ENCODE measurements at regions not wholly inside any gene's neighbourhood (a gene's known extent, or its start where the extent isn't known, plus 50 kb on each side); places are given as distances from the start of the nearest gene placed in this dataset.

DNA sequence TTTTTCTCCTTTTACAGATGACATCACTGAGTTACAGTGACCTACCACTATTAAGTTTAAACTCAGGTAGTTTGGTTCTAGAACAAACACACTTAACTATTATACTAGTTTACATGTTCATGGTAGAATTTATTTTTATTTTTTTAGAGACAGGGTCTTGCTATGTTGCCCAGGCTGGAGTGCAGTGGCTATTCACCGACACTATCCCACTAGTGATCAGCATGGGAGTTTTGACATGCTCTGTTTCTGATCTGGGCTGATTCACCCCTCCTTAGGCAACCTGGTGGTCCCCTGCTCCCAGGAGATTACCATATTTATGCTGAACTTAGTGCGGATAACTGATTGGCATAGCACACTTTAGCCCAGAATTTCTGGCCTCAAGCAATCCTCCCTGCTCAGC lies 66.4 kb upstream of the LTA4H start (continued):
- TF ChIP-seq, protein P1, sequence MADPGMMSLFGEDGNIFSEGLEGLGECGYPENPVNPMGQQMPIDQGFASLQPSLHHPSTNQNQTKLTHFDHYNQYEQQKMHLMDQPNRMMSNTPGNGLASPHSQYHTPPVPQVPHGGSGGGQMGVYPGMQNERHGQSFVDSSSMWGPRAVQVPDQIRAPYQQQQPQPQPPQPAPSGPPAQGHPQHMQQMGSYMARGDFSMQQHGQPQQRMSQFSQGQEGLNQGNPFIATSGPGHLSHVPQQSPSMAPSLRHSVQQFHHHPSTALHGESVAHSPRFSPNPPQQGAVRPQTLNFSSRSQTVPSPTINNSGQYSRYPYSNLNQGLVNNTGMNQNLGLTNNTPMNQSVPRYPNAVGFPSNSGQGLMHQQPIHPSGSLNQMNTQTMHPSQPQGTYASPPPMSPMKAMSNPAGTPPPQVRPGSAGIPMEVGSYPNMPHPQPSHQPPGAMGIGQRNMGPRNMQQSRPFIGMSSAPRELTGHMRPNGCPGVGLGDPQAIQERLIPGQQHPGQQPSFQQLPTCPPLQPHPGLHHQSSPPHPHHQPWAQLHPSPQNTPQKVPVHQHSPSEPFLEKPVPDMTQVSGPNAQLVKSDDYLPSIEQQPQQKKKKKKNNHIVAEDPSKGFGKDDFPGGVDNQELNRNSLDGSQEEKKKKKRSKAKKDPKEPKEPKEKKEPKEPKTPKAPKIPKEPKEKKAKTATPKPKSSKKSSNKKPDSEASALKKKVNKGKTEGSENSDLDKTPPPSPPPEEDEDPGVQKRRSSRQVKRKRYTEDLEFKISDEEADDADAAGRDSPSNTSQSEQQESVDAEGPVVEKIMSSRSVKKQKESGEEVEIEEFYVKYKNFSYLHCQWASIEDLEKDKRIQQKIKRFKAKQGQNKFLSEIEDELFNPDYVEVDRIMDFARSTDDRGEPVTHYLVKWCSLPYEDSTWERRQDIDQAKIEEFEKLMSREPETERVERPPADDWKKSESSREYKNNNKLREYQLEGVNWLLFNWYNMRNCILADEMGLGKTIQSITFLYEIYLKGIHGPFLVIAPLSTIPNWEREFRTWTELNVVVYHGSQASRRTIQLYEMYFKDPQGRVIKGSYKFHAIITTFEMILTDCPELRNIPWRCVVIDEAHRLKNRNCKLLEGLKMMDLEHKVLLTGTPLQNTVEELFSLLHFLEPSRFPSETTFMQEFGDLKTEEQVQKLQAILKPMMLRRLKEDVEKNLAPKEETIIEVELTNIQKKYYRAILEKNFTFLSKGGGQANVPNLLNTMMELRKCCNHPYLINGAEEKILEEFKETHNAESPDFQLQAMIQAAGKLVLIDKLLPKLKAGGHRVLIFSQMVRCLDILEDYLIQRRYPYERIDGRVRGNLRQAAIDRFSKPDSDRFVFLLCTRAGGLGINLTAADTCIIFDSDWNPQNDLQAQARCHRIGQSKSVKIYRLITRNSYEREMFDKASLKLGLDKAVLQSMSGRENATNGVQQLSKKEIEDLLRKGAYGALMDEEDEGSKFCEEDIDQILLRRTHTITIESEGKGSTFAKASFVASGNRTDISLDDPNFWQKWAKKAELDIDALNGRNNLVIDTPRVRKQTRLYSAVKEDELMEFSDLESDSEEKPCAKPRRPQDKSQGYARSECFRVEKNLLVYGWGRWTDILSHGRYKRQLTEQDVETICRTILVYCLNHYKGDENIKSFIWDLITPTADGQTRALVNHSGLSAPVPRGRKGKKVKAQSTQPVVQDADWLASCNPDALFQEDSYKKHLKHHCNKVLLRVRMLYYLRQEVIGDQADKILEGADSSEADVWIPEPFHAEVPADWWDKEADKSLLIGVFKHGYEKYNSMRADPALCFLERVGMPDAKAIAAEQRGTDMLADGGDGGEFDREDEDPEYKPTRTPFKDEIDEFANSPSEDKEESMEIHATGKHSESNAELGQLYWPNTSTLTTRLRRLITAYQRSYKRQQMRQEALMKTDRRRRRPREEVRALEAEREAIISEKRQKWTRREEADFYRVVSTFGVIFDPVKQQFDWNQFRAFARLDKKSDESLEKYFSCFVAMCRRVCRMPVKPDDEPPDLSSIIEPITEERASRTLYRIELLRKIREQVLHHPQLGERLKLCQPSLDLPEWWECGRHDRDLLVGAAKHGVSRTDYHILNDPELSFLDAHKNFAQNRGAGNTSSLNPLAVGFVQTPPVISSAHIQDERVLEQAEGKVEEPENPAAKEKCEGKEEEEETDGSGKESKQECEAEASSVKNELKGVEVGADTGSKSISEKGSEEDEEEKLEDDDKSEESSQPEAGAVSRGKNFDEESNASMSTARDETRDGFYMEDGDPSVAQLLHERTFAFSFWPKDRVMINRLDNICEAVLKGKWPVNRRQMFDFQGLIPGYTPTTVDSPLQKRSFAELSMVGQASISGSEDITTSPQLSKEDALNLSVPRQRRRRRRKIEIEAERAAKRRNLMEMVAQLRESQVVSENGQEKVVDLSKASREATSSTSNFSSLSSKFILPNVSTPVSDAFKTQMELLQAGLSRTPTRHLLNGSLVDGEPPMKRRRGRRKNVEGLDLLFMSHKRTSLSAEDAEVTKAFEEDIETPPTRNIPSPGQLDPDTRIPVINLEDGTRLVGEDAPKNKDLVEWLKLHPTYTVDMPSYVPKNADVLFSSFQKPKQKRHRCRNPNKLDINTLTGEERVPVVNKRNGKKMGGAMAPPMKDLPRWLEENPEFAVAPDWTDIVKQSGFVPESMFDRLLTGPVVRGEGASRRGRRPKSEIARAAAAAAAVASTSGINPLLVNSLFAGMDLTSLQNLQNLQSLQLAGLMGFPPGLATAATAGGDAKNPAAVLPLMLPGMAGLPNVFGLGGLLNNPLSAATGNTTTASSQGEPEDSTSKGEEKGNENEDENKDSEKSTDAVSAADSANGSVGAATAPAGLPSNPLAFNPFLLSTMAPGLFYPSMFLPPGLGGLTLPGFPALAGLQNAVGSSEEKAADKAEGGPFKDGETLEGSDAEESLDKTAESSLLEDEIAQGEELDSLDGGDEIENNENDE (IDR thresholded peaks at IDR 0.05; ENCODE audit: insufficient replicate concordance, low read length), result no peak
- TF ChIP-seq RAD21 (IDR thresholded peaks at IDR 0.05 in 1 of 2, conservative IDR thresholded peaks at IDR 0.05 in 1 of 2; ENCODE audit: low read depth in 2 of 2, low read length in 2 of 2) (no peak), KDM4A (IDR thresholded peaks at IDR 0.05; ENCODE audit: low read depth, low read length, severe bottlenecking) (no peak), SP4 (IDR thresholded peaks at IDR 0.05; ENCODE audit: low read length) (no peak), SP1 (IDR thresholded peaks at IDR 0.05; ENCODE audit: low read depth, low read length) (no peak), HDAC6 (IDR thresholded peaks at IDR 0.05; ENCODE audit: low read depth, low read length) (no peak), SIX5 (IDR thresholded peaks at IDR 0.05; ENCODE audit: low read depth, low read length) (no peak), CHD1 (IDR thresholded peaks at IDR 0.05; ENCODE audit: low read depth, low read length) (no peak), KDM1A (IDR thresholded peaks at IDR 0.05; ENCODE audit: borderline replicate concordance, low read length) (no peak), SIRT6 (IDR thresholded peaks at IDR 0.05; ENCODE audit: low read length) (no peak), NRF1 (IDR thresholded peaks at IDR 0.05; ENCODE audit: low read depth, low read length) (no peak), RXRA (IDR thresholded peaks at IDR 0.05; ENCODE audit: insufficient read depth, low read depth, low read length) (no peak)
- TF ChIP-seq, protein P2, sequence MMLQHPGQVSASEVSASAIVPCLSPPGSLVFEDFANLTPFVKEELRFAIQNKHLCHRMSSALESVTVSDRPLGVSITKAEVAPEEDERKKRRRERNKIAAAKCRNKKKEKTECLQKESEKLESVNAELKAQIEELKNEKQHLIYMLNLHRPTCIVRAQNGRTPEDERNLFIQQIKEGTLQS (IDR thresholded peaks at IDR 0.05; ENCODE audit: insufficient read depth, low read depth, low read length), result no peak
